Tibial nerve (tissue), 4 donors: ENCODE measurements at regions not wholly inside any gene's neighbourhood (a gene's known extent, or its start where the extent isn't known, plus 50 kb on each side); places are given as distances from the start of the nearest gene placed in this dataset.

Experiments used
- DNase-seq, 2 donors: peaks; one replicate each; pipeline ENCODE4 v3.0.0-alpha.2; 2019; ENCODE audit warnings: low spot score in 2 of 2
- H3K27ac ChIP-seq, 4 donors: fragments of 200-600 bp; sonication (generic) in 3 of 4; one replicate each; pipeline ENCODE4 v1.5.1; 2017 to 2019; ENCODE audit warnings: mild to moderate bottlenecking in 1 of 4
- H3K27me3 ChIP-seq, 2 donors: fragments of 200-600 bp; sonication (generic) in 1 of 2; one replicate each; pipeline versions ENCODE4 v1.5.1 to v1.6.0; 2017 to 2019
- H3K36me3 ChIP-seq, 3 donors: fragments of 200-600 bp; sonication (generic); one replicate each; pipeline ENCODE4 v1.5.1; 2018 to 2019
- H3K4me1 ChIP-seq, 4 donors: fragments of 200-600 bp; sonication (generic) in 3 of 4; one replicate each; pipeline ENCODE4 v1.5.1; 2017 to 2019
- H3K4me3 ChIP-seq, 4 donors: fragments of 200-600 bp; sonication (generic) in 3 of 4; one replicate each; pipeline ENCODE4 v1.5.1; 2017 to 2019; ENCODE audit warnings: mild to moderate bottlenecking in 1 of 4, moderate library complexity in 1 of 4
- H3K9me3 ChIP-seq, 4 donors: fragments of 200-600 bp; sonication (generic) in 3 of 4; one replicate each; pipeline ENCODE4 v1.5.1; 2017 to 2019
- EP300 ChIP-seq, 2 donors: sonication (generic); formaldehyde crosslinking; IDR thresholded peaks; one replicate each; pipeline ENCODE4 v1.6.1; 2017; ENCODE audit warnings: antibody characterized with exemption in 2 of 2, mild to moderate bottlenecking in 1 of 2
- POLR2A ChIP-seq, 2 donors: fragments of 450-650 bp; IDR thresholded peaks; one replicate each; pipeline ENCODE4 v1.6.1; 2017; ENCODE audit warnings: antibody characterized with exemption in 2 of 2, mild to moderate bottlenecking in 2 of 2, moderate library complexity in 2 of 2
- WGBS, 2 donors: methylation state at CpG; one replicate each; pipeline ENCODE4 v1.1.5; 2018; 5-methylcytosine and 5-hydroxymethylcytosine counted together
- TF ChIP-seq, protein P1 (sequence below), 5 experiments: fragments of 200-600 bp in 3 of 5; fragments of 450-650 bp in 2 of 5; sonication (generic) in 3 of 5; IDR thresholded peaks; one replicate each; pipeline ENCODE4 v1.5.1; 2016 to 2019; ENCODE audit warnings: antibody characterized with exemption in 5 of 5, mild to moderate bottlenecking in 3 of 5, moderate library complexity in 2 of 5

DNA sequence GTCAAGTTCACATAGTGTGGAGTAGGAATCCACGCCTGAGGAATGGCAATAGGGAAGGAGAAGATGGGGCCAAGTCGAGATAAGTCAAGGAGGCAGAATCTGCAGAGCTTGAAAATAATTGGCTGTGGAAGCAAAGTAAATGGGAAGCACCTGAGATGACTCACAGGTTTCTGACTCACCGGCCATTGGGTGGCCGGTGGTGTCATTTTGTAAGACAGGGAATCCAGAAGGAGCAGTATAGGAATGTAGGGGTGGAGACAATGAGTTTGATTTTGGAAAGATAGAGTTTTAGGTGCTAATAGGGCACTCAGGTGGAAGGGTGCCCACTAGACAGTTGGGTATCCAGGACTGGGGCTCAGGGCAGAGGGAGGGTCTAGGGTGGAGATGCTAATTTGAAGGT lies 201.0 kb upstream of the MAMLD1 start:
- WGBS, 2 donors, result 84 to 94% methylated on average over 4 of the region's 4 CpGs
- DNase-seq, result no peak
- Histone ChIP-seq H3K27me3 (no peaks in the 10 kb centered on the region), H3K9me3 (no peaks in the 10 kb centered on the region), H3K4me1 (no peaks in the 10 kb centered on the region), H3K4me3 (no peak overlapping the region), H3K36me3 (no peaks in the 10 kb centered on the region), H3K27ac (no peak overlapping the region)
- TF ChIP-seq EP300 (IDR thresholded peaks at IDR 0.05) (no peak), POLR2A (IDR thresholded peaks at IDR 0.05) (no peak)
- TF ChIP-seq, protein P1, sequence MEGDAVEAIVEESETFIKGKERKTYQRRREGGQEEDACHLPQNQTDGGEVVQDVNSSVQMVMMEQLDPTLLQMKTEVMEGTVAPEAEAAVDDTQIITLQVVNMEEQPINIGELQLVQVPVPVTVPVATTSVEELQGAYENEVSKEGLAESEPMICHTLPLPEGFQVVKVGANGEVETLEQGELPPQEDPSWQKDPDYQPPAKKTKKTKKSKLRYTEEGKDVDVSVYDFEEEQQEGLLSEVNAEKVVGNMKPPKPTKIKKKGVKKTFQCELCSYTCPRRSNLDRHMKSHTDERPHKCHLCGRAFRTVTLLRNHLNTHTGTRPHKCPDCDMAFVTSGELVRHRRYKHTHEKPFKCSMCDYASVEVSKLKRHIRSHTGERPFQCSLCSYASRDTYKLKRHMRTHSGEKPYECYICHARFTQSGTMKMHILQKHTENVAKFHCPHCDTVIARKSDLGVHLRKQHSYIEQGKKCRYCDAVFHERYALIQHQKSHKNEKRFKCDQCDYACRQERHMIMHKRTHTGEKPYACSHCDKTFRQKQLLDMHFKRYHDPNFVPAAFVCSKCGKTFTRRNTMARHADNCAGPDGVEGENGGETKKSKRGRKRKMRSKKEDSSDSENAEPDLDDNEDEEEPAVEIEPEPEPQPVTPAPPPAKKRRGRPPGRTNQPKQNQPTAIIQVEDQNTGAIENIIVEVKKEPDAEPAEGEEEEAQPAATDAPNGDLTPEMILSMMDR (IDR thresholded peaks at IDR 0.05), result no peak

DNA sequence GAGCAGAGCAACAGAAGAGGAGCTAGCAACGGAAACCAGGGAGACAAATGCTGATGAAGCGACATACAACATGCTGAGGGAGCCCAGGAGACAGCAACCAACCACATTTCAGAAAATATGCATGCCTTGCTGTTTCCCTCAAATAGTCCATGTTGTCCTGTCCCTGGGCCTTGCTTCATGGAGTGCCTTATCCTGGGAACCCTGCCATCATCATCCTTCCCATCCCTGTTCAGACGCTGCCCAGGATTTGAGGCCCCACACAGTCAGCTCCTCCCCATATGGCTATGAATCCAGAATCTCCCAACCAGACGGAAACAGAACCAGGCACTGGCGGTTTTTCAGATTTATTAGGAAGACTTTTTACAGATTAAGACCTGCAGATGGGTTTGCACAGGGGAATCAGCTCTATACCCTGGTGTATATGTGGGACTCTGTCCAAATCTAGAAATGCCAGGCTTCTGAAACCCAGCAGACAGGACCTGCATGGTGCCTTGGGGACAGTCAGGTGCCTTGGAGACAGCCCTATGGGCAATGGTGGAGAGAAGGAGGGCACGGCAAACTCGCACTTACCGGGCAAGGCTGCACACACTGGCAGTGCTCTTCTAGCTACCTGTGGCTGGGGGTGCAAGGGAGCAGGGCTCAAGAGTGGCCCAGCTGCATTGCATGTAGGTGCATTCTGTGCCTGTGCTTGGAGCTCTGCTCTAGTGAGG lies 199.7 kb upstream of the MAMLD1 start:
- Histone ChIP-seq H3K4me1 (no peaks in the 10 kb centered on the region), H3K27ac (no peak overlapping the region), H3K4me3 (no peak overlapping the region), H3K36me3 (no peaks in the 10 kb centered on the region), H3K27me3 (no peaks in the 10 kb centered on the region), H3K9me3 (no peaks in the 10 kb centered on the region)
- TF ChIP-seq EP300 (IDR thresholded peaks at IDR 0.05) (no peak), POLR2A (IDR thresholded peaks at IDR 0.05) (no peak)
- TF ChIP-seq, protein P1 (IDR thresholded peaks at IDR 0.05), result no peak
- 69 to 86% methylated on average over 8 of the region's 8 CpGs for WGBS, 2 donors
- DNase-seq, result no peak

DNA sequence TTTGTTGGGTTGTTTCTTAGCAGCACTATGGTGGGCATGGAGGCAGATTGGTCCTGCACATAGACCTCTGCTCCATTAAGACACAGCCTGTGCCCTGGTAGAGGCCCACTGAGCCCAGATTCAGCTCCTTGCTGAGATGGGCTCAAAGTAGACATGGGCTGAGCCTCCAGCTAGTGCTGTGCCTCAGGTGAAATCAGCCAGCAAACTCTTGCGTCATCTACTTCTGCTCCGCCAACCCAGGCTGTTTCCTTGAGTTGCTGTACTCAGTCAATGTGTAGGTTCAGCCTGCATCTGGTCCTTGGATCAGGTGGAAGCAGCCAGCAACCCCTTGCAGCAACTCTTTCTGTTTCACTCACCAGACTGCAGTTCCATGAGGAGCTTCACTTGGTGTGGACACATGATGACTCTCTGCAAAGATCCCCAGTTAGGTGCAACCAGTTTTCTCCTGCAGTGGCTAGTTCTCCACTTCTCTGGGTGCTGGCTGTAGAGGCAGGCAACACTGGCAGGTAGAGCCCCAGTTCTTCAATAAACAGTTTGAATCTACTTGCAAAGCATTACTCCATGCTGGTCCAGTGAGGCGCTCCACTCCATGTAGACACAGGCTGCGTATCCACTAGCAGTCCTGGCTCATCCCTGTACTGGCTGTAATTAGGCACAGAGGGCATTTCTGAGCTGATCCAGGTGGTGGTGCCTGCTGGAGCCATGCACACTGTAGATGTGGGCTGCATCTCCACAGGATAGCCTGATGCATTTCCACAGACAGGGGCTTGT lies 199.0 kb upstream of the MAMLD1 start:
- Histone ChIP-seq H3K4me1 (no peaks in the 10 kb centered on the region), H3K36me3 (no peaks in the 10 kb centered on the region), H3K9me3 (no peaks in the 10 kb centered on the region), H3K27ac (no peak overlapping the region), H3K4me3 (no peak overlapping the region), H3K27me3 (no peaks in the 10 kb centered on the region)
- 90 to 97% methylated on average over 2 to 4 of the region's 4 CpGs for WGBS, 2 donors
- DNase-seq, result no peak
- TF ChIP-seq POLR2A (IDR thresholded peaks at IDR 0.05) (no peak), EP300 (IDR thresholded peaks at IDR 0.05) (no peak)
- TF ChIP-seq, protein P1 (IDR thresholded peaks at IDR 0.05), result no peak

DNA sequence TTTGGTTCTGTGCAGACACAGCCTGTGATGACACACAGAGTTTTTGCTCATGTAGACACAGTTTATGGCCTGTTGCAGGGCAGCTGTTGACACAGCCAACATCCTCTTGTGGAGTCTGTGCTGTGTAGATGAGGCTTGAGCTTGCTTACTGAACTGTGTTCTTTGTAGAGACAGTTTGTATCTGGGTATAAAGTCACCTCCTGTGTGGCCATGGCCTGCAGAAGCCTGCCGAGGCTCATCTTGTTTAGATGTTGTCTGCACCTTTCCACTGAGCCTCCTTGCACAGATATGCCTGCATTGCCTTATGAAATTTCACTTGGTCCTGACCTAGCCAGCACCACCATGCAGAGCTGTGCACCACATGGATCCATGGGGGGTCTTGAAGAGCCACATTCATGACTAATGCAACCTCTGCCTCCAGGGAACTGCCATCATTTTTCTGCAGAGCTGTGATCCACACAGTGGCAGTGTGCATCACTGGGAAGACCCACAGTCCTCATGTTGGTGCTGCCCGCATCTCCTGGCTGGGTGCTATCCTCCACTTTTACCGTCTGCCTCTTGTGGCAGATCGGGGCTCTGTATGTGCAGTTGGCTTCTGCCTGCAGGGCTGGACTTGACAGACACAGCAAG lies 198.0 kb upstream of the MAMLD1 start:
- WGBS, 2 donors, result 81 to 83% methylated on average over 1 to 4 of the region's 4 CpGs
- TF ChIP-seq POLR2A (IDR thresholded peaks at IDR 0.05), result no peak
- TF ChIP-seq EP300 (IDR thresholded peaks at IDR 0.05), result no peak
- TF ChIP-seq, protein P1 (IDR thresholded peaks at IDR 0.05), result no peak
- H3K36me3 ChIP-seq, result no peaks in the 10 kb centered on the region

More for the DNA sequence above, 198.0 kb upstream of the MAMLD1 start:
- Histone ChIP-seq H3K9me3 (no peaks in the 10 kb centered on the region), H3K4me3 (no peak overlapping the region), H3K27me3 (no peaks in the 10 kb centered on the region), H3K27ac (no peak overlapping the region), H3K4me1 (no peaks in the 10 kb centered on the region)
- no peak for DNase-seq
